SU-DHL-6 (cell line): ENCODE measurements at regions not wholly inside any gene's neighbourhood (a gene's known extent, or its start where the extent isn't known, plus 50 kb on each side); places are given as distances from the start of the nearest gene placed in this dataset.

Source experiments
- H2AFZ ChIP-seq: fragments of 200-600 bp; sonication (generic); 2 replicates; pipeline ENCODE4 v1.6.1; 2014; ENCODE audit warnings: low read depth, mild to moderate bottlenecking, moderate library complexity, mixed read lengths, antibody characterized with exemption, low read length; ENCODE audit not compliant: severe bottlenecking
- H3F3A ChIP-seq: fragments of 200-600 bp; shearing (Covaris generic); 2 replicates; pipeline ENCODE4 v1.6.0; 2016; ENCODE audit warnings: antibody characterized with exemption, mild to moderate bottlenecking; ENCODE audit not compliant: insufficient read depth
- H3K27ac ChIP-seq: fragments of 200-600 bp; sonication (generic); 2 replicates; pipeline ENCODE4 v1.5.1; 2016; ENCODE audit warnings: low read depth, mild to moderate bottlenecking, low read length, moderate library complexity, mixed read lengths
- H3K27me3 ChIP-seq: fragments of 200-600 bp; sonication (generic), shearing (Covaris generic); 2 replicates; pipeline ENCODE4 v1.6.0; 2014; ENCODE audit warnings: mild to moderate bottlenecking, low read length
- H3K36me3 ChIP-seq: fragments of 200-600 bp; sonication (generic); 2 replicates; pipeline ENCODE4 v1.6.1; 2014; ENCODE audit warnings: mild to moderate bottlenecking, low read length, mixed read lengths
- H3K4me2 ChIP-seq: fragments of 300-600, 200-600 bp; shearing (Covaris generic), sonication (generic); 2 replicates; pipeline ENCODE4 v1.6.0; 2014; ENCODE audit warnings: low read length, low read depth, mild to moderate bottlenecking; ENCODE audit not compliant: poor library complexity, severe bottlenecking
- H3K4me3 ChIP-seq: fragments of 200-600 bp; sonication (generic); 2 replicates; pipeline ENCODE4 v1.5.1; 2014; ENCODE audit warnings: antibody characterized with exemption, low read length, mild to moderate bottlenecking, mixed read lengths; ENCODE audit not compliant: insufficient read depth, poor library complexity, severe bottlenecking
- H3K79me2 ChIP-seq: fragments of 200-600 bp; sonication (generic); 2 replicates; pipeline ENCODE4 v1.6.1; 2014; ENCODE audit warnings: mild to moderate bottlenecking, low read length, moderate library complexity; ENCODE audit not compliant: insufficient read depth
- H3K9ac ChIP-seq: fragments of 200-600 bp; sonication (generic); 2 replicates; pipeline ENCODE4 v1.7.0; 2014; ENCODE audit warnings: mild to moderate bottlenecking, low read length
- H3K9me2 ChIP-seq: fragments of 200-600 bp; sonication (generic); replicated peaks from 2 replicates; pipeline ENCODE4 v1.6.1; 2014; ENCODE audit warnings: low read length; ENCODE audit not compliant: insufficient read depth
- H3K9me3 ChIP-seq: fragments of 200-600 bp; sonication (generic); 2 replicates; pipeline ENCODE4 v1.6.1; 2014; ENCODE audit warnings: low read length, mixed read lengths; ENCODE audit not compliant: insufficient read depth
- H4K20me1 ChIP-seq: fragments of 200-600 bp; sonication (generic); 2 replicates; pipeline ENCODE4 v1.6.1; 2014; ENCODE audit warnings: low read depth, mild to moderate bottlenecking, antibody characterized with exemption, low read length, moderate library complexity, mixed read lengths
- EZH2phosphoT487 ChIP-seq: fragments of 200-600 bp; sonication (generic), shearing (Covaris generic); conservative IDR thresholded peaks from 2 replicates; pipeline ENCODE4 v1.6.1; 2018; ENCODE audit warnings: mild to moderate bottlenecking, antibody characterized with exemption, low read length, moderate library complexity, mixed read lengths
- TF ChIP-seq, protein P1 (sequence below): fragments of 200-600 bp; sonication (generic); IDR thresholded peaks from one replicate; pipeline ENCODE4 v1.5.1; 2017; ENCODE audit warnings: antibody characterized with exemption, mild to moderate bottlenecking, low read length, moderate library complexity; ENCODE audit not compliant: insufficient read depth, poor library complexity, severe bottlenecking

DNA sequence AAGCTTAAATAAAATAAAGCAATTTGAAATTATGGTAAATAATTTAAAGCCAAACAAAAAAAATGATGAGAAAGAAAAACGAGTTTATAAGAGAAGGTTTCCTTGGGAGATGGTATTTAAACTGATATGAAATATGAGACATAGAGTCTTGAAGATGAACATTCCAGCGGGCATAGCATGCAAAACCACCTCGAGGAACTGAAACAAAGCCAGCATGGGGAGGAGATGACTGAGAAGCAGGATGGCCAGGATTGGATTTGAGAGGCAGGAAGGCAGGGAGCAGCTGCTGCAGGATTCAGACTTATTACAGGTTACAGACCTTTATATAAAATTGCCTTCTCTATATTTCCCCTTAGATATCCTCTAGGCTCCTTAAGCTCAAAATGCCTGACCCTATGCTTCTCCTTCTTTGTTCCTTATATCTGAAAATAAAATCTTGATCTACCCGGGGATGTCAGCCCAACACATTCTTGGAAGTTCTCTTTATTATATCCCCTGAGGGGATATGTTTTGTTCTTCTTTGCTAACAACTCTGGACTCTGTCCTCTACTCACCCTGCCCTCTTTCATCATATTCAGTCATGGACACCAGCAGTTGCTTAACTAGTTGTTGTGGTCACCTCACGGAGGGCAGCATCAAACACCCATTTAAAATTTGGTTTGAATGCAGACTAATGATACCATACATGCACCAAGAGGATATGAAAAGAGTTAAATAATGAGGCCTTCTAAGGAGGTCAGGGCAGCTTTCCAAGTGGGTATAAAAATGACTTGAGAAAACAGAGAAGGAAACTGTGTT is 719.1 kb upstream of the B3GALT2 start:
- Histone ChIP-seq H3F3A (no peaks in the 10 kb centered on the region), H4K20me1 (no peaks in the 10 kb centered on the region), H3K4me2 (no peak overlapping the region), H3K36me3 (no peaks in the 10 kb centered on the region), H3K9ac (no peak overlapping the region), H3K27me3 (no peaks in the 10 kb centered on the region), H3K9me2 (no peaks in the 10 kb centered on the region), H3K4me3 (no peak overlapping the region), H3K79me2 (no peaks in the 10 kb centered on the region), H3K27ac (no peak overlapping the region), H3K9me3 (no peaks in the 10 kb centered on the region), H2AFZ (peak overlapping the region; percentile 78)
- TF ChIP-seq EZH2phosphoT487, result no peak
- TF ChIP-seq, protein P1, sequence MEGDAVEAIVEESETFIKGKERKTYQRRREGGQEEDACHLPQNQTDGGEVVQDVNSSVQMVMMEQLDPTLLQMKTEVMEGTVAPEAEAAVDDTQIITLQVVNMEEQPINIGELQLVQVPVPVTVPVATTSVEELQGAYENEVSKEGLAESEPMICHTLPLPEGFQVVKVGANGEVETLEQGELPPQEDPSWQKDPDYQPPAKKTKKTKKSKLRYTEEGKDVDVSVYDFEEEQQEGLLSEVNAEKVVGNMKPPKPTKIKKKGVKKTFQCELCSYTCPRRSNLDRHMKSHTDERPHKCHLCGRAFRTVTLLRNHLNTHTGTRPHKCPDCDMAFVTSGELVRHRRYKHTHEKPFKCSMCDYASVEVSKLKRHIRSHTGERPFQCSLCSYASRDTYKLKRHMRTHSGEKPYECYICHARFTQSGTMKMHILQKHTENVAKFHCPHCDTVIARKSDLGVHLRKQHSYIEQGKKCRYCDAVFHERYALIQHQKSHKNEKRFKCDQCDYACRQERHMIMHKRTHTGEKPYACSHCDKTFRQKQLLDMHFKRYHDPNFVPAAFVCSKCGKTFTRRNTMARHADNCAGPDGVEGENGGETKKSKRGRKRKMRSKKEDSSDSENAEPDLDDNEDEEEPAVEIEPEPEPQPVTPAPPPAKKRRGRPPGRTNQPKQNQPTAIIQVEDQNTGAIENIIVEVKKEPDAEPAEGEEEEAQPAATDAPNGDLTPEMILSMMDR, result no peak

DNA sequence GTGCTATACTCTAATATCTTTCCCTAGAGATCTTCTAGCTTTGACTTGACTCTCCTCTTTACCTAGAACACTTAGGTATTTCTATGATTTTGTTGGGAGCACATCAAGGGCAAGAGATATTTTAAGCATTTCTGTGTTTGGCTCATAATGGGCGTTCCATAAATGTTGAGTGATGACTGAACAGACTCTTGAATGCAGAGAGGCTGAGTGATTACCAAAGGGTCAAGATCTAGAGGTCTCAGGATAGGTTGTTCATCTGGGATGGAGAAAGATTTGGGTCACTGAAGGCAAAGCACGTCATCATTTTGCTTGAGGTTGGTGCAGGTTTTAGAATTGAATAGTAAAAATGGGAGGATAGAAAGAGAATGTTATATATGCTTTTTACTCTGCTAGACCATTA is 705.4 kb upstream of the B3GALT2 start:
- no peaks in the 10 kb centered on the region for H3K36me3 ChIP-seq
- no peaks in the 10 kb centered on the region for H3K27me3 ChIP-seq
- no peak overlapping the region for H3K4me2 ChIP-seq
- H3K4me3 ChIP-seq, result no peak overlapping the region
- H3K79me2 ChIP-seq, result no peaks in the 10 kb centered on the region
- no peaks in the 10 kb centered on the region for H4K20me1 ChIP-seq
- peak overlapping the region; percentile 59 for H2AFZ ChIP-seq
- no peak overlapping the region for H3K27ac ChIP-seq
- H3F3A ChIP-seq, result no peaks in the 10 kb centered on the region
- no peak overlapping the region for H3K9ac ChIP-seq
- no peaks in the 10 kb centered on the region for H3K9me2 ChIP-seq
- TF ChIP-seq, protein P1, result no peak
- no peak for TF ChIP-seq EZH2phosphoT487
- H3K9me3 ChIP-seq, result no peaks in the 10 kb centered on the region

DNA sequence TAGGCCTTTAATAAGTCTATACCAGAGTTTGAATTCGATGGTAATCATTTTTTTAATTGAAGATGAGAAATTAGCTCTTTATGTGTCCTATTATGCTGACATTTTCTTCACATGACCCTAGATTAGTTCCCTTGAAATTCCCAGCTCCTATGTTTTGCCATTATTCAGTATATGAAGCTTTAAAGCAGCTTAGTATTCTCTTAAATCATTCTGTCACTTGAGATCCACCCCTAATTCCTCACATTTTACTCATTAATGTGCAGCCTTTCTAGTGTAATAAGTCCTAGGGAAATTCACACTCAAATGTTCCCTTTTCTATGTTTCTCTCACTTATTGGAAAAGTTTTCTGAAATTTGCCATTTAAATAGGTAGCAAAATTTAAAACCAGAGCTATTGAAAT is 704.5 kb upstream of the B3GALT2 start:
- no peaks in the 10 kb centered on the region for H4K20me1 ChIP-seq
- H3K9me2 ChIP-seq, result no peaks in the 10 kb centered on the region
- TF ChIP-seq, protein P1, result no peak
- TF ChIP-seq EZH2phosphoT487, result no peak
- H2AFZ ChIP-seq, result no peak overlapping the region
- no peaks in the 10 kb centered on the region for H3K79me2 ChIP-seq
- H3K36me3 ChIP-seq, result no peaks in the 10 kb centered on the region
- no peaks in the 10 kb centered on the region for H3F3A ChIP-seq
- no peak overlapping the region for H3K4me2 ChIP-seq
- H3K27me3 ChIP-seq, result no peaks in the 10 kb centered on the region
- no peak overlapping the region for H3K27ac ChIP-seq
- H3K9me3 ChIP-seq, result no peaks in the 10 kb centered on the region
- H3K4me3 ChIP-seq, result no peak overlapping the region
- H3K9ac ChIP-seq, result no peak overlapping the region
